MCF 10A (cell line): ENCODE measurements at regions not wholly inside any gene's neighbourhood (a gene's known extent, or its start where the extent isn't known, plus 50 kb on each side); places are given as distances from the start of the nearest gene placed in this dataset.
A peak's percentile ranks its signal among the peaks of the same experiment; 100 is the strongest.
"Not testable (repeated sequence)": the region's sequence is repeated elsewhere in the genome, so short reads cannot be mapped to it uniquely, and the experiment has no call there.

Experiments used
- BruUV-seq: library from RNA; stranded (reverse); fragments of 400-500 nt; replicated peaks from 2 replicates; lab custom pipeline; 2021; lab: Mats Ljungman, UMichigan
- CTCF ChIA-PET: fragments of 300-600 bp; sonication (Branson Sonifier 250); formaldehyde crosslinking; extraction: SDS; loops from one replicate; lab custom pipeline; 2021; ENCODE audit warnings: antibody characterized with exemption, inconsistent platforms; lab: Yijun Ruan, JAX
- POLR2A ChIA-PET: fragments of 300-600, 350-650 bp; sonication (Branson Sonifier 250); formaldehyde crosslinking; extraction: SDS; loops from one replicate; lab custom pipeline; 2020; ENCODE audit warnings: antibody characterized with exemption, inconsistent platforms; lab: Yijun Ruan, JAX
- DNase-seq: peaks from one replicate; pipeline ENCODE4 v3.0.0-alpha.2; 2018; ENCODE audit not compliant: unreplicated experiment
- H3K27ac Mint-ChIP-seq: one replicate; pipeline ENCODE4 v1.8.0; 2022; ENCODE audit warnings: mild to moderate bottlenecking, low read depth, mixed read lengths; ENCODE audit not compliant: unreplicated experiment
- H3K27me3 Mint-ChIP-seq: one replicate; pipeline ENCODE4 v1.8.0; 2022; ENCODE audit warnings: mixed read lengths; ENCODE audit not compliant: insufficient read depth, unreplicated experiment
- H3K36me3 Mint-ChIP-seq: one replicate; pipeline ENCODE4 v1.8.0; 2022; ENCODE audit warnings: mild to moderate bottlenecking, moderate library complexity, mixed read lengths; ENCODE audit not compliant: insufficient read depth, unreplicated experiment
- H3K4me1 Mint-ChIP-seq: one replicate; pipeline ENCODE4 v1.8.0; 2022; ENCODE audit warnings: mixed read lengths; ENCODE audit not compliant: insufficient read depth, unreplicated experiment
- H3K4me3 Mint-ChIP-seq: one replicate; pipeline ENCODE4 v1.8.0; 2022; ENCODE audit warnings: mild to moderate bottlenecking, moderate library complexity, mixed read lengths; ENCODE audit not compliant: unreplicated experiment
- H3K9me3 Mint-ChIP-seq: one replicate; pipeline ENCODE4 v1.8.0; 2022; ENCODE audit warnings: mixed read lengths; ENCODE audit not compliant: unreplicated experiment
- CTCF ChIP-seq: fragments of 200-600 bp; IDR thresholded peaks from one replicate; pipeline ENCODE4 v1.8.0; 2022; ENCODE audit warnings: antibody characterized with exemption, mild to moderate bottlenecking; ENCODE audit not compliant: unreplicated experiment
- intact Hi-C: fragments of 100-400 bp; cut with micrococcal nuclease; formaldehyde crosslinking; loops from 2 replicates; pipeline ENCODE4 v1.14.1; 2022

- H3K9me3 Mint-ChIP-seq: no peaks in the 10 kb centered on the region
- TF ChIP-seq CTCF: no peak
- intact Hi-C loops: no loop called here
- CTCF ChIA-PET: interaction anchor here (1.4 to 1.5 kb wide), 3 partner anchors 32 to 188 kb away, joined by 4 to 5 read pairs (median 5); no protein-coding TSS in a partner anchor
- no peak for DNase-seq
- H3K27me3 Mint-ChIP-seq: peaks cover 68% of the 10 kb centered on the region
- H3K36me3 Mint-ChIP-seq: no peaks in the 10 kb centered on the region
- peaks cover 6% of the 10 kb centered on the region for H3K4me1 Mint-ChIP-seq
- POLR2A ChIA-PET: no interaction called here
- BruUV-seq: no TSS peak
- H3K27ac Mint-ChIP-seq: no peak overlapping the region
- H3K4me3 Mint-ChIP-seq: no peak overlapping the region
These were observed 238.7 kb upstream of the OR4E1 start for GRCh38 chr14:21912367-21912766.

GRCh38 chr14:21911877-21912276 lies 238.3 kb upstream of the OR4E1 start:
- Mint-ChIP-seq H3K4me3 (no peak overlapping the region), H3K4me1 (peaks cover 6% of the 10 kb centered on the region), H3K27me3 (peaks cover 73% of the 10 kb centered on the region), H3K36me3 (no peaks in the 10 kb centered on the region), H3K9me3 (no peaks in the 10 kb centered on the region), H3K27ac (no peak overlapping the region)
- TF ChIP-seq CTCF: no peak
- ChIA-PET POLR2A (no interaction called here), CTCF (interaction anchor here (0.9 to 1.4 kb wide), 2 partner anchors 9 to 60 kb away, joined by 3 to 4 read pairs; no protein-coding TSS in a partner anchor)
- intact Hi-C loops: no loop called here
- no peak for DNase-seq
- BruUV-seq: no TSS peak

- intact Hi-C loops: no loop called here
- Mint-ChIP-seq H3K27me3 (peaks cover 85% of the 10 kb centered on the region), H3K9me3 (no peaks in the 10 kb centered on the region), H3K27ac (no peak overlapping the region), H3K4me1 (peaks cover 6% of the 10 kb centered on the region), H3K4me3 (no peak overlapping the region), H3K36me3 (no peaks in the 10 kb centered on the region)
- CTCF ChIA-PET: interaction anchor here (0.6 to 1.2 kb wide), 2 partner anchors 31 to 262 kb away, joined by 3 read pairs; no protein-coding TSS in a partner anchor
- DNase-seq: no peak
- no TSS peak for BruUV-seq
- no peak for TF ChIP-seq CTCF
- POLR2A ChIA-PET: no interaction called here
These were observed 236.6 kb upstream of the OR4E1 start for GRCh38 chr14:21910260-21910659.

GRCh38 chr14:21902561-21903181 lies 229.1 kb upstream of the OR4E1 start:
- no peaks in the 10 kb centered on the region for H3K9me3 Mint-ChIP-seq
- no peak overlapping the region for H3K4me3 Mint-ChIP-seq
- peak; percentile 3 for DNase-seq
- no peaks in the 10 kb centered on the region for H3K4me1 Mint-ChIP-seq
- intact Hi-C loops: no loop called here
- no peak for TF ChIP-seq CTCF
- ChIA-PET CTCF (no interaction called here), POLR2A (no interaction called here)
- no peak overlapping the region for H3K27ac Mint-ChIP-seq
- H3K36me3 Mint-ChIP-seq: no peaks in the 10 kb centered on the region
- H3K27me3 Mint-ChIP-seq: peaks cover 49% of the 10 kb centered on the region
- BruUV-seq: no TSS peak

GRCh38 chr14:21894898-21895194 lies 221.2 kb upstream of the OR4E1 start:
- H3K36me3 Mint-ChIP-seq, H3K9me3 Mint-ChIP-seq, H3K4me1 Mint-ChIP-seq, H3K4me3 Mint-ChIP-seq, DNase-seq, intact Hi-C loops, H3K27ac Mint-ChIP-seq, POLR2A ChIA-PET, BruUV-seq, CTCF ChIA-PET: not testable (repeated sequence)
- peaks cover 64% of the 10 kb centered on the region for H3K27me3 Mint-ChIP-seq
